ENCODE measurements at regions not wholly inside any gene's neighbourhood (a gene's known extent, or its start where the extent isn't known, plus 50 kb on each side); places are given as distances from the start of the nearest gene placed in this dataset.

DNA sequence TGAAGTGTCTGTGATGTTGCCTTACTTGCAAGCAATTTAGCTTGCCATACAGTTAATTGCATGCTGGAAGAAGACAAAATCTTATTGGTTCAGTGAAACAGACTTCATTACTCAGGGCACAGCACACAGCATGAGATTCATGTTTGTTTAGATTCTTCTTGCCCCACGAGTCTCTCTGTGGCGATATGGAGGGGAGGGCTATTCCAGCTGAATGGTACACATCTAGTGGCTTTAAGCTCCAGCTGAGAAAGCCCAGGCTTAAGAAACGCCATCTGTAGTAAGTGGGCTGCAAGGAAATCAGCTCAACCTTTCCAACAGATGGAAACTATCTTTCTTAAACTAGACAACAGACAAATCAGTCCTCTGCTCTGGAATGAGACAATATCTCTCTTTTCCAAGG is 1022.0 kb downstream of the NCAM2 start:
- TF ChIP-seq POLR2A (IDR thresholded peaks at IDR 0.05; ENCODE audit: borderline replicate concordance, extremely low read depth, insufficient read depth, insufficient read length) (no peak), EZH2phosphoT487 (IDR thresholded peaks at IDR 0.05; ENCODE audit: borderline replicate concordance) (no peak)
- TF ChIP-seq, protein P1, sequence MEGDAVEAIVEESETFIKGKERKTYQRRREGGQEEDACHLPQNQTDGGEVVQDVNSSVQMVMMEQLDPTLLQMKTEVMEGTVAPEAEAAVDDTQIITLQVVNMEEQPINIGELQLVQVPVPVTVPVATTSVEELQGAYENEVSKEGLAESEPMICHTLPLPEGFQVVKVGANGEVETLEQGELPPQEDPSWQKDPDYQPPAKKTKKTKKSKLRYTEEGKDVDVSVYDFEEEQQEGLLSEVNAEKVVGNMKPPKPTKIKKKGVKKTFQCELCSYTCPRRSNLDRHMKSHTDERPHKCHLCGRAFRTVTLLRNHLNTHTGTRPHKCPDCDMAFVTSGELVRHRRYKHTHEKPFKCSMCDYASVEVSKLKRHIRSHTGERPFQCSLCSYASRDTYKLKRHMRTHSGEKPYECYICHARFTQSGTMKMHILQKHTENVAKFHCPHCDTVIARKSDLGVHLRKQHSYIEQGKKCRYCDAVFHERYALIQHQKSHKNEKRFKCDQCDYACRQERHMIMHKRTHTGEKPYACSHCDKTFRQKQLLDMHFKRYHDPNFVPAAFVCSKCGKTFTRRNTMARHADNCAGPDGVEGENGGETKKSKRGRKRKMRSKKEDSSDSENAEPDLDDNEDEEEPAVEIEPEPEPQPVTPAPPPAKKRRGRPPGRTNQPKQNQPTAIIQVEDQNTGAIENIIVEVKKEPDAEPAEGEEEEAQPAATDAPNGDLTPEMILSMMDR (IDR thresholded peaks at IDR 0.05 in 2 of 3, conservative IDR thresholded peaks at IDR 0.05 in 1 of 3; ENCODE audit: borderline replicate concordance in 1 of 3, insufficient read depth in 1 of 3, low read depth in 2 of 3, low read length in 2 of 3): no peak

Data from HCT116 (cell line).